HCT116 (cell line): ENCODE measurements at regions not wholly inside any gene's neighbourhood (a gene's known extent, or its start where the extent isn't known, plus 50 kb on each side); places are given as distances from the start of the nearest gene placed in this dataset.

ENCODE experiments used
- ATAC-seq: fragments of 200-7000 bp; cut with Tn5 transposase; 2 replicates; pipeline ENCODE4 v1.9.1; 2020; ENCODE audit warnings: mild to moderate bottlenecking, moderate library complexity
- BruUV-seq: library from RNA; stranded (reverse); fragments of 400-500 nt; replicated peaks from 2 replicates; lab custom pipeline; 2021; lab: Mats Ljungman, UMichigan
- CTCF ChIA-PET: fragments of 300-600 bp; sonication (Branson Sonifier 250); formaldehyde crosslinking; loops from one replicate; lab custom pipeline; 2021; ENCODE audit warnings: antibody characterized with exemption; lab: Charles Lee
- POLR2A ChIA-PET: fragments of 300-600, 350-600 bp; sonication (Branson Sonifier 250); formaldehyde crosslinking; loops from one replicate; lab custom pipeline; 2021; ENCODE audit warnings: antibody characterized with exemption; lab: Charles Lee
- RAD21 ChIA-PET, 2 experiments: fragments of 300-600 bp; sonication (Branson Sonifier 250); formaldehyde crosslinking; loops; one replicate each; lab custom pipeline; 2023; ENCODE audit warnings: low total read pairs in 2 of 2; ENCODE audit not compliant: uncharacterized antibody in 2 of 2, unreplicated experiment in 2 of 2, low non-redundant PET in 1 of 2; lab: Charles Lee
- DNase-seq: peaks from one replicate; pipeline ENCODE4 v3.0.0-alpha.2; 2010; ENCODE audit warnings: low read depth, low spot score
- H2AFZ ChIP-seq: fragments of 200-600 bp; shearing (Covaris generic), sonication (generic); 2 replicates; pipeline ENCODE4 v1.6.1; 2017; ENCODE audit warnings: low read depth, mixed run types, mixed read lengths, antibody characterized with exemption, low read length; ENCODE audit not compliant: poor library complexity, severe bottlenecking
- H3K27ac ChIP-seq: 2 replicates; pipeline ENCODE4 v1.5.1; 2012; ENCODE audit warnings: low read depth, low read length
- H3K27me3 ChIP-seq: fragments of 200-600 bp; sonication (generic); 2 replicates; pipeline ENCODE4 v1.6.1; 2016; ENCODE audit warnings: mixed run types, low read length, mixed read lengths; ENCODE audit not compliant: insufficient read depth
- H3K36me3 ChIP-seq, 2 experiments: fragments of 200-500 bp in 1 of 2; fragments of 200-600 bp in 1 of 2; sonication (Bioruptor generic) in 1 of 2; sonication (generic) in 1 of 2; 2 replicates each; pipeline versions ENCODE4 v1.5.1 to v1.6.1; 2014 to 2016; ENCODE audit warnings: low read length in 2 of 2, inconsistent platforms in 1 of 2, mixed read lengths in 1 of 2, mixed run types in 1 of 2; ENCODE audit not compliant: insufficient read depth in 2 of 2, control insufficient read depth in 1 of 2
- H3K4me1 ChIP-seq, 2 experiments: fragments of 200-600 bp in 1 of 2; sonication (generic) in 1 of 2; 2 replicates each; pipeline versions ENCODE4 v1.5.1 to v1.6.1; 2012 to 2017; ENCODE audit warnings: low read length in 2 of 2, inconsistent platforms in 1 of 2, mild to moderate bottlenecking in 1 of 2, mixed read lengths in 1 of 2, mixed run types in 1 of 2, moderate library complexity in 1 of 2; ENCODE audit not compliant: insufficient read depth in 2 of 2, control insufficient read depth in 1 of 2
- H3K4me2 ChIP-seq: fragments of 200-600 bp; sonication (generic); 2 replicates; pipeline ENCODE4 v1.6.1; 2017; ENCODE audit warnings: mixed run types, low read length, mixed read lengths
- H3K4me3 ChIP-seq, 2 experiments: fragments of 200-600 bp in 1 of 2; sonication (generic) in 1 of 2; replicated peaks in 1 of 2; 2 replicates each; pipeline ENCODE4 v1.5.1; 2011 to 2016; ENCODE audit warnings: low read length in 2 of 2, control low read depth in 1 of 2, low read depth in 1 of 2, mild to moderate bottlenecking in 1 of 2, mixed read lengths in 1 of 2, mixed run types in 1 of 2
- H3K79me2 ChIP-seq: fragments of 200-600 bp; sonication (generic); 2 replicates; pipeline ENCODE4 v1.6.1; 2017; ENCODE audit warnings: mild to moderate bottlenecking, mixed run types, low read length, moderate library complexity, mixed read lengths; ENCODE audit not compliant: insufficient read depth
- H3K9ac ChIP-seq: fragments of 200-600 bp; sonication (generic); 2 replicates; pipeline ENCODE4 v1.6.1; 2016; ENCODE audit warnings: low read length, mixed read lengths
- H3K9me2 ChIP-seq: fragments of 200-600 bp; sonication (generic), shearing (Covaris generic); 2 replicates; pipeline ENCODE4 v1.6.1; 2017; ENCODE audit warnings: mixed run types, mild to moderate bottlenecking, moderate library complexity; ENCODE audit not compliant: insufficient read depth
- H3K9me3 ChIP-seq, 2 experiments: fragments of 200-500 bp in 1 of 2; fragments of 200-600 bp in 1 of 2; sonication (Bioruptor generic) in 1 of 2; sonication (generic) in 1 of 2; 2 replicates each; pipeline ENCODE4 v1.6.1; 2014 to 2017; ENCODE audit warnings: low read length in 2 of 2, mixed read lengths in 2 of 2, inconsistent platforms in 1 of 2, low read depth in 1 of 2, mild to moderate bottlenecking in 1 of 2, mixed run types in 1 of 2, moderate library complexity in 1 of 2; ENCODE audit not compliant: control insufficient read depth in 1 of 2, insufficient read depth in 1 of 2
- H4K20me1 ChIP-seq: fragments of 200-600 bp; sonication (generic), shearing (Covaris generic); 2 replicates; pipeline ENCODE4 v1.6.1; 2017; ENCODE audit warnings: mixed run types, mild to moderate bottlenecking, moderate library complexity; ENCODE audit not compliant: insufficient read depth
- ATF3 ChIP-seq: IDR thresholded peaks from 2 replicates; pipeline ENCODE4 v1.6.1; 2012
- CBX3 ChIP-seq: IDR thresholded peaks from 2 replicates; pipeline ENCODE4 v1.6.1; 2012; ENCODE audit warnings: low read depth
- CEBPB ChIP-seq: IDR thresholded peaks from 2 replicates; pipeline ENCODE4 v1.6.1; 2012; ENCODE audit warnings: low read depth
- EGR1 ChIP-seq: IDR thresholded peaks from 2 replicates; pipeline ENCODE4 v1.6.1; 2012; ENCODE audit warnings: low read depth
- FOSL1 ChIP-seq: IDR thresholded peaks from 2 replicates; pipeline ENCODE4 v1.6.1; 2012; ENCODE audit warnings: low read depth
- POLR2A ChIP-seq: IDR thresholded peaks from 2 replicates; pipeline ENCODE4 v1.7.0; 2011; ENCODE audit warnings: borderline replicate concordance; ENCODE audit not compliant: insufficient read depth, insufficient read length; ENCODE audit errors: extremely low read depth
- SP1 ChIP-seq: IDR thresholded peaks from 2 replicates; pipeline ENCODE4 v1.6.1; 2012; ENCODE audit warnings: low read depth
- SRF ChIP-seq: IDR thresholded peaks from 2 replicates; pipeline ENCODE4 v1.6.1; 2012; ENCODE audit warnings: low read depth
- YY1 ChIP-seq: IDR thresholded peaks from 2 replicates; pipeline ENCODE4 v1.6.1; 2011; ENCODE audit warnings: low read length, low read depth, moderate library complexity, mild to moderate bottlenecking; ENCODE audit not compliant: insufficient replicate concordance; ENCODE audit errors: extremely low read depth
- ZBTB33 ChIP-seq: IDR thresholded peaks from 2 replicates; pipeline ENCODE4 v1.6.1; 2011; ENCODE audit warnings: mild to moderate bottlenecking, low read length, moderate library complexity; ENCODE audit not compliant: insufficient replicate concordance; ENCODE audit errors: extremely low read depth
- intact Hi-C: fragments of 100-400 bp; cut with micrococcal nuclease; formaldehyde crosslinking; loops from 2 replicates; pipeline ENCODE4 v1.10.0; 2022

- POLR2A ChIA-PET = no interaction called here
Observed at GRCh38 chr13:111923439-111923838, 143.5 kb upstream of the SOX1 start.

More at GRCh38 chr13:111923439-111923838, 143.5 kb upstream of the SOX1 start:
- Histone ChIP-seq H3K4me3 (no peak overlapping the region), H3K36me3 (no peaks in the 10 kb centered on the region), H3K27ac (no peak overlapping the region), H3K4me2 (no peak overlapping the region), H3K9me3 (no peaks in the 10 kb centered on the region), H3K9me2 (no peaks in the 10 kb centered on the region), H4K20me1 (no peaks in the 10 kb centered on the region), H3K9ac (no peak overlapping the region), H2AFZ (no peak overlapping the region), H3K4me1 (no peaks in the 10 kb centered on the region), H3K79me2 (no peaks in the 10 kb centered on the region), H3K27me3 (peaks cover 30% of the 10 kb centered on the region)
- ATAC-seq = no peak
- ChIA-PET CTCF (no interaction called here), RAD21 (no interaction called here)
- no peak for TF ChIP-seq YY1
- no peak for TF ChIP-seq POLR2A
- no peak for TF ChIP-seq CEBPB
- TF ChIP-seq SP1 = no peak
- TF ChIP-seq FOSL1 = no peak
- no peak for TF ChIP-seq ZBTB33
- TF ChIP-seq EGR1 = no peak
- no peak for TF ChIP-seq CBX3
- no peak for TF ChIP-seq SRF
- no peak for TF ChIP-seq ATF3
- DNase-seq = no peak
- intact Hi-C loops = no loop called here
- no TSS peak for BruUV-seq
